ENCODE measurements at regions not wholly inside any gene's neighbourhood (a gene's known extent, or its start where the extent isn't known, plus 50 kb on each side); places are given as distances from the start of the nearest gene placed in this dataset.

DNA sequence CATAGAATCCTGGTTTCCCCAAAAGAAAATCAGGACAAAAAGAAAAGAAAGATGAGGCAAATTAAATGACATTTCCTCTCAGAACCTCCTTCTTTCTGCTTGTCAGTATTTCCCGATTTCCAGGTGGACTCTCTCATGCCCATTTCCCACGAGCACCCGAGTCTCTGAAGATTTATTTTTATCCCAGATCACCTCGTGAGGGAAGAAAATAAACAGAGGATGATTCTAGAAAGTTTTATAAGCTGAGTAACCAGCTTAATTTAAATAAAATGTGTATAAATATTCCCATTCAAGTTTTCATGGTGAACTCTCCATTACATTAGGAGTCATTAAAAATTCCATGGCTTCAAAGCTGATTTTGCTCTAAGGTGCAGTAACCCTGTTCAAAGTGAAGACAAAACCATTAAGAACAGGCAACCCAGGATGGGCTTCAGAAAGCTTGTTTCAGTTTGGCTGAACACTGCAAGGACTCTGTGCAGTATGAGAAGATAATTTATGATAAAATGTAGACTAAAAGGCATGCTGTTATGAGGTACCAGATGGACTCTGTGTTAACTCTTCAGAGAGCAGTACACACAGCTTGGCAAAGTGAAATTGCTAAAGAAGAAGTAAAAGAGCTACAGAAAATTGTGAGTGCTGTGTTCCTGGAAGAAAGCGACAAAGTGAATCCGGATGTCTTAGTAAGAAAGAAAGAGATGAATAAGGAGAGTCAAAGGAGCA is 521.3 kb upstream of the LRRN3 start:
- Histone ChIP-seq H3K4me3 (ENCODE audit: low read length) (no peak overlapping the region), H3K27me3 (ENCODE audit: control insufficient read depth, insufficient read depth, low read length) (no peaks in the 10 kb centered on the region), H3K36me3 (ENCODE audit: control insufficient read depth, insufficient read depth, low read length) (no peaks in the 10 kb centered on the region), H3K27ac (ENCODE audit: low read length) (no peak overlapping the region), H3K4me1 (ENCODE audit: control insufficient read depth, insufficient read depth, low read length) (no peaks in the 10 kb centered on the region), H3K9me3 (ENCODE audit: control insufficient read depth, low read depth, low read length) (no peaks in the 10 kb centered on the region)
- WGBS (ENCODE audit: insufficient coverage, low lambda C conversion rate), result 88% methylated on average over 2 of the region's 6 CpGs
- DNase-seq, result no peak

DNA sequence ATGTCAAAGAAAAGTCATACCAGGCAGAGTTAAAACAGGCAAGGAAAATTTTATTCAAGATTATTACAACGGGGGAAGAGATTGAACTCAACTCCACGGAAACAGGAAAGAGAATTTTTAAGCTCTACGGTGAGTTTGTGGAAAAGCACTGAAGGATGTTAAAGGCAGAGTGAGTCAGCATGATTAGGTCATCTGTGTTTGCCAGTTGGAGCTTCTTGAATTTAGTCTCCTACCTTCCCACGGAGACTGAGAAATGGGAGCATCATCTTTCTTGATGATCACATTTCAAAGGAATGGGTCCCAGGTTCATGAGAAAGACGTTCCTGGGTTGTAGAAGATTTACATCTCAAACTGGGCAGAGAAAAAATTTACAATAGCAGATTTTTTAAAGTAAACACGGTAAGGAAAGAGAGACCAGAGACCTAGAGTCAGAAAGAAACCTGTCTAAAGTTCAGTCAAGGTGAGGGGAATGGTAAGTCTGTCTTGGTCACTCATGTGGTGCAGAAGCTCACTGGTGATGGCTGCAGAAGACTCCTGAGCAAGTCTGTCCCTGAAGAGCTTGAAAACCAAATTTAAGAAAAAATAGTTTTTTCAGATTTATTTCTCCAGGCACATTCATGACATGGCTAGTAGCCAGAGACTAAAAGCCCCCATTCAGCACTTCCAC is 516.9 kb upstream of the LRRN3 start:
- no peak for DNase-seq
- no peak overlapping the region for H3K27ac ChIP-seq (ENCODE audit: low read length)
- H3K4me3 ChIP-seq (ENCODE audit: low read length), result no peak overlapping the region
- no peaks in the 10 kb centered on the region for H3K27me3 ChIP-seq (ENCODE audit: control insufficient read depth, insufficient read depth, low read length)
- H3K36me3 ChIP-seq (ENCODE audit: control insufficient read depth, insufficient read depth, low read length), result no peaks in the 10 kb centered on the region
- no peaks in the 10 kb centered on the region for H3K9me3 ChIP-seq (ENCODE audit: control insufficient read depth, low read depth, low read length)
- 84% methylated on average over 5 of the region's 6 CpGs for WGBS (ENCODE audit: insufficient coverage, low lambda C conversion rate)
- H3K4me1 ChIP-seq (ENCODE audit: control insufficient read depth, insufficient read depth, low read length), result no peaks in the 10 kb centered on the region

DNA sequence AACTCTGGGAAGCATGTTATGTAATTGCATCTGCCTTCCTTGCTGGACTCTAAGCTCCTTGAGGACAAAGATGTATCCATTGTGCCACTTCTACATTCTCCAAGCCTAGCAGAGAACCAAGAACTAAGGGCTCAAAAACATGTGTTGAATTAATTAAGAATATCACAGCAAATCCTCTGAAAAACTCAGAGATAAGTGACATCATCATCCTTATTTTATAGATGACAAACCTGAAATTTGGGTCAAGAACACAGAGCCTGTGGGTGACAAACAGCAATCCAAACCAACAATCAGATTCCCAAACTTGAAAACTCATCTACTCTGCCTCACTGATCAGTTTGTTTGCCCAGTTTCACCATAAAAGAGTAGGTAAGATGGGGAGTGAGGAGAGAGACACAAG is 503.6 kb upstream of the LRRN3 start:
- DNase-seq, result no peak
- no peak overlapping the region for H3K4me3 ChIP-seq (ENCODE audit: low read length)
- H3K27ac ChIP-seq (ENCODE audit: low read length), result no peak overlapping the region
- no peaks in the 10 kb centered on the region for H3K9me3 ChIP-seq (ENCODE audit: control insufficient read depth, low read depth, low read length)
- no peaks in the 10 kb centered on the region for H3K4me1 ChIP-seq (ENCODE audit: control insufficient read depth, insufficient read depth, low read length)
- no peaks in the 10 kb centered on the region for H3K27me3 ChIP-seq (ENCODE audit: control insufficient read depth, insufficient read depth, low read length)
- H3K36me3 ChIP-seq (ENCODE audit: control insufficient read depth, insufficient read depth, low read length), result no peaks in the 10 kb centered on the region

DNA sequence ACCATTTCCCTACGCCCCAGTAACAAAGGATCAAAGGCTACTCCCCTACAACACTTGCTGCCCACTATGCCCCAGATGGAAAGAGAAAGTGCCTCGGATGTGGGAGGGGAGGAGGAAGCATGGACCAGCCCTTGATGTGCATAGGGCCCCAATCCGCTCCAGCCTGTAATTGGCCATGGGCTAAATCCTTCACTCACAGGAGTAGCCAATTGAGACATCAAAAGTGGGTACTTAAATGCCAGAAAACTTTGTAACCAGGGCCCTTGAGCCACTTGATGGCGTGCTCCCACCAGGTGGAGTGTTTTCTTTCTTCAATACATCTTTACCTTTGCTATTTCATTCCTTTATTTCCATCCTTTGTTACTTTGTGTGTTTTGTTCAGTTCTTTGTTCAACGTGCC is 500.5 kb upstream of the LRRN3 start:
- Histone ChIP-seq H3K27ac (ENCODE audit: low read length) (no peak overlapping the region), H3K4me1 (ENCODE audit: control insufficient read depth, insufficient read depth, low read length) (no peaks in the 10 kb centered on the region), H3K36me3 (ENCODE audit: control insufficient read depth, insufficient read depth, low read length) (no peaks in the 10 kb centered on the region), H3K27me3 (ENCODE audit: control insufficient read depth, insufficient read depth, low read length) (no peaks in the 10 kb centered on the region), H3K4me3 (ENCODE audit: low read length) (no peak overlapping the region), H3K9me3 (ENCODE audit: control insufficient read depth, low read depth, low read length) (no peaks in the 10 kb centered on the region)
- DNase-seq, result no peak
- 100% methylated on average over 1 of the region's 5 CpGs for WGBS (ENCODE audit: insufficient coverage, low lambda C conversion rate)

DNA sequence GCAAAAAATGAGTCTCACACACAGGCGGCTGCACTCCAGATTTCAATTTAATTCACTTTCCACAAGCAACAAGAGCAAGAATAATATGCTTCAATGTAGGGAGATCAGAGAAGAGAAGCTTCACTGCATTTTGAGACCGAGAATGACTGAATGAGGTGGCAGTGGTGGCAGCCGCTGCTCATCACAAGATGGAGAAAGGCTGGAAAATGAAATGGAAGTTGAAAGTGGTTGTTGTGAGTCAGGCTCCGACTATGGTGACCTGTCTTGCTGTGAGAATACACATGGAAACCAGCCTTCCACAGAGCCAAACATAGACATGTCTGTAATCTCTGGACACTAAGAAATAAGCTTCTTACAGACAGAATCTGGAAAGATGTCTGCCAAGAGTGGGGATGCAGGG is 499.6 kb upstream of the LRRN3 start:
- Histone ChIP-seq H3K4me3 (ENCODE audit: low read length) (no peak overlapping the region), H3K27ac (ENCODE audit: low read length) (no peak overlapping the region), H3K36me3 (ENCODE audit: control insufficient read depth, insufficient read depth, low read length) (no peaks in the 10 kb centered on the region), H3K4me1 (ENCODE audit: control insufficient read depth, insufficient read depth, low read length) (no peaks in the 10 kb centered on the region), H3K27me3 (ENCODE audit: control insufficient read depth, insufficient read depth, low read length) (no peaks in the 10 kb centered on the region), H3K9me3 (ENCODE audit: control insufficient read depth, low read depth, low read length) (no peaks in the 10 kb centered on the region)
- WGBS (ENCODE audit: insufficient coverage, low lambda C conversion rate), result no CpG with 5 or more reads among the region's 4 CpGs
- DNase-seq, result no peak

DNA sequence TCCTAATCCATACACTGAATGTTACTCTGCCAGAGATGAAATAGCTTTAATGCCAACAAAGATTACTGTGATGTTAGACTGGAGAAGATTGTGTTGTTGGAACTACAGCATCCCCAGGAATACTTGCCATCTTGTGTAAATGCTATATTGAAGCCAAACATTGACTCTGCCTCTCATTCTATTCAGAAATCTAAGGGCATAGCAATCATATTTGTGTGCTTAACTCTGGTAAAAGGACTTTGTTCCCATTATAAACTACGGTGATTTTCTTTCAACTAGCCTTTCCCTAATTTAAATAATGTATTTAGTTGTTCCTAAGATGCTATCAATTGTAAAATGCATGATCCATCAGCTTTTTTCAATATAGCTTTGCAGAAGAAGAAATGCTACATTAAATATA is 498.4 kb upstream of the LRRN3 start:
- H3K27ac ChIP-seq (ENCODE audit: low read length), result no peak overlapping the region
- no peaks in the 10 kb centered on the region for H3K9me3 ChIP-seq (ENCODE audit: control insufficient read depth, low read depth, low read length)
- DNase-seq, result peak in 1 of 2 donors; percentile 17
- H3K4me1 ChIP-seq (ENCODE audit: control insufficient read depth, insufficient read depth, low read length), result no peaks in the 10 kb centered on the region
- H3K4me3 ChIP-seq (ENCODE audit: low read length), result no peak overlapping the region
- 0% methylated on average over 1 of the region's 1 CpG for WGBS (ENCODE audit: insufficient coverage, low lambda C conversion rate)
- H3K27me3 ChIP-seq (ENCODE audit: control insufficient read depth, insufficient read depth, low read length), result no peaks in the 10 kb centered on the region
- no peaks in the 10 kb centered on the region for H3K36me3 ChIP-seq (ENCODE audit: control insufficient read depth, insufficient read depth, low read length)

DNA sequence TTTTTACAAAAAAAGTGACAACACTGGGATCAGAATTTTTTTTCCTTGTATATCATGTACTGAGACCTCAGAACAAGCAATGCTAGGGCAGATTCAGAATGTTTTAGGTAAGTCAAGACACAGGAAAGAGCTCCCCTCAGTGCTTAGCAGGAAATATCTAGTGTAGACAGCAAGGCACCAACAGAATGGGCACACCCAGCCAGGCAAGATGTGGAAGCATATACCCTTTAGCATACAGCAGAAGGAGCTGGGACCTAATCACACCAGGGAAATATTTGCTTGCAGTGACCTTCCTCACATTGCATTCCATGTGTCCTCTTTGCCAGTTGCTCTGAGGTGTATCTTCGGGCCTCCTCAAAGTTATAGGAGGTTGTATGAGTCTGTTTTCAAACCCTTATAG is 497.6 kb upstream of the LRRN3 start:
- WGBS (ENCODE audit: insufficient coverage, low lambda C conversion rate), result no CpG with 5 or more reads among the region's 1 CpG

DNA sequence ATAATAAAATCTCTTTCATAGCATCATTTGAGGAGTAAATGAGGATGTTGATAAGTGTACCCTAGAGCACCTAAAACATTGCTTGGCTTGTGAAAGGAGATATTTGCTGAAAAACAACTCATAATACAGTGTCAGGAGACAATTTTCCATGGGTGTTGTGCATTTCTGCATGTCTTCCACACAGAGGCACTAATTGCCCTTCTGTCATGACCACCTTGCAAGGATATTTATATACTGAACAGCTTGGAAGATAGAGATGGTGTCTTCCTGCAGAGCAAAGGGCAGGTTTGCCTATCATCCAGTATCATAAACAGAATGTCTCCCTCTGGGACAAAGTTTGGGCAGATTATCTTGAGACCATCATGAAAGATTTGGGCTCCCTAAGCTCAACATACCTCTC is 495.2 kb upstream of the LRRN3 start:
- H3K27ac ChIP-seq (ENCODE audit: low read length), result no peak overlapping the region
- no peak overlapping the region for H3K4me3 ChIP-seq (ENCODE audit: low read length)

More for the DNA sequence above, 497.6 kb upstream of the LRRN3 start:
- Histone ChIP-seq H3K27me3 (ENCODE audit: control insufficient read depth, insufficient read depth, low read length) (no peaks in the 10 kb centered on the region), H3K9me3 (ENCODE audit: control insufficient read depth, low read depth, low read length) (no peaks in the 10 kb centered on the region), H3K4me1 (ENCODE audit: control insufficient read depth, insufficient read depth, low read length) (no peaks in the 10 kb centered on the region), H3K36me3 (ENCODE audit: control insufficient read depth, insufficient read depth, low read length) (no peaks in the 10 kb centered on the region), H3K27ac (ENCODE audit: low read length) (no peak overlapping the region), H3K4me3 (ENCODE audit: low read length) (no peak overlapping the region)
- no peak for DNase-seq

DNA sequence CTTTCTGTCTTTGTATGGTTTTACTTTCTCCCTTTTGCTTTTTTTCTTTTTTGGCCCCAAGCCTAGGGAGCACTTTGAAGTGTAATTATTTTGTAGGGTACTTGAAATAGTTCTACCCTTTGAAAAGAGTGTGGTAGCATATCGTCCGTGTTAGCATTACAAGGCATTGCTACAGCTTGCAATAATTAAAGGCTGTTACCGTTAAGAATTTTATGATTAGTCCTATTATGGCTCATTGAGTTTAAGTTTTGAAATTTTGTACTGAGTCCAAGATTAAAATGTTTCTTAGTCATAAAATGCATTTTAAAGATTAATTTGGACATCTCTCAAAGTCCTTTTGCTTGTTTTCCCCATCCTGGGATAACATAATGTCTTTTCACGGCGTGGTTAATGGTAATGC is 490.0 kb upstream of the LRRN3 start:
- H3K27me3 ChIP-seq (ENCODE audit: control insufficient read depth, insufficient read depth, low read length), result no peaks in the 10 kb centered on the region
- no peak overlapping the region for H3K4me3 ChIP-seq (ENCODE audit: low read length)
- no peak overlapping the region for H3K27ac ChIP-seq (ENCODE audit: low read length)
- H3K36me3 ChIP-seq (ENCODE audit: control insufficient read depth, insufficient read depth, low read length), result no peaks in the 10 kb centered on the region
- 93% methylated on average over 3 of the region's 5 CpGs for WGBS (ENCODE audit: insufficient coverage, low lambda C conversion rate)
- no peak for DNase-seq
- no peaks in the 10 kb centered on the region for H3K4me1 ChIP-seq (ENCODE audit: control insufficient read depth, insufficient read depth, low read length)
- H3K9me3 ChIP-seq (ENCODE audit: control insufficient read depth, low read depth, low read length), result no peaks in the 10 kb centered on the region

More for the DNA sequence above, 495.2 kb upstream of the LRRN3 start:
- Histone ChIP-seq H3K9me3 (ENCODE audit: control insufficient read depth, low read depth, low read length) (no peaks in the 10 kb centered on the region), H3K4me1 (ENCODE audit: control insufficient read depth, insufficient read depth, low read length) (no peaks in the 10 kb centered on the region), H3K27me3 (ENCODE audit: control insufficient read depth, insufficient read depth, low read length) (no peaks in the 10 kb centered on the region), H3K36me3 (ENCODE audit: control insufficient read depth, insufficient read depth, low read length) (no peaks in the 10 kb centered on the region)
- peak; percentile 5 to 37 for DNase-seq

DNA sequence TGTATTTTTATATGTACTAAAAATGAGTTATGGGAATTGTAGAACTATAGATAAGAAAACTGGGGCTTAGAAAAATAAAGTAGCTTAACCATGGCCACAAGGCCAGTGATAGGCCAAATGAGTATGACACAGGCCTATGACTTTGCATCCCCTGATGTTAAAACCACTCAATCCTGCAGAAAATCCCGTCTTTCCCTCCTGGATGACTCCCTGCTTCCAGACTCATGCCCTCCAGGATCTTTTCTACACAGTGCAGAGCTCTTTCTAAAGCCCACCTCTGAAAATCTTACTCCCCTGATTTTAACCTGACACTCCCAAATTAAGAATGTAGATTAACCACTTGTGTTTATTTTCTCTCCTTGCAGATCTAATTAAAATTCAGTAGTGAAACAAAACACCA is 489.2 kb upstream of the LRRN3 start:
- Histone ChIP-seq H3K27me3 (ENCODE audit: control insufficient read depth, insufficient read depth, low read length) (no peaks in the 10 kb centered on the region), H3K36me3 (ENCODE audit: control insufficient read depth, insufficient read depth, low read length) (no peaks in the 10 kb centered on the region), H3K9me3 (ENCODE audit: control insufficient read depth, low read depth, low read length) (no peaks in the 10 kb centered on the region), H3K27ac (ENCODE audit: low read length) (no peak overlapping the region), H3K4me1 (ENCODE audit: control insufficient read depth, insufficient read depth, low read length) (no peaks in the 10 kb centered on the region), H3K4me3 (ENCODE audit: low read length) (no peak overlapping the region)
- DNase-seq, result no peak
- no CpG with 5 or more reads among the region's 1 CpG for WGBS (ENCODE audit: insufficient coverage, low lambda C conversion rate)

DNA sequence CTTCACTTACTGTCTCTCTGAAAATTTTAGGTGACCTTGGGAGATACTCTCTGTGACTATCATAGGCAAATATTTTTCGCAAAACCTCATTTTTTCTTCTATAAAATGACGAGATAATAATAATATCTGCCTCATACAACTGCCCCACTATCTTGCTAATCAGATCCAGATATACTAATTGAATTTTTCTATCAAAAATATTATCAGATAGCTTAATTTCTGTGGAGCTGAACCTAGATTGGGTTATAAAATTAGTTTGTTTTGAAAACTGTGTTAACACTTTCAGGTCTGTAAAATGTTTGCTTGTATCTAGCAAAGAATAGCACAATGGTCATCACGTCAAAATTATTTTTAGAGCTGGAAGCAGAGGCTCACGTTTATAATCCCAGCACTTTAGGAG is 486.7 kb upstream of the LRRN3 start:
- Histone ChIP-seq H3K9me3 (ENCODE audit: control insufficient read depth, low read depth, low read length) (no peaks in the 10 kb centered on the region), H3K27me3 (ENCODE audit: control insufficient read depth, insufficient read depth, low read length) (no peaks in the 10 kb centered on the region), H3K4me1 (ENCODE audit: control insufficient read depth, insufficient read depth, low read length) (no peaks in the 10 kb centered on the region), H3K4me3 (ENCODE audit: low read length) (no peak overlapping the region), H3K36me3 (ENCODE audit: control insufficient read depth, insufficient read depth, low read length) (no peaks in the 10 kb centered on the region), H3K27ac (ENCODE audit: low read length) (no peak overlapping the region)
- WGBS (ENCODE audit: insufficient coverage, low lambda C conversion rate), result 90% methylated on average over 2 of the region's 4 CpGs
- DNase-seq, result no peak
